Mesothelial cell of epicardium (in vitro differentiated cells): ENCODE measurements at regions not wholly inside any gene's neighbourhood (a gene's known extent, or its start where the extent isn't known, plus 50 kb on each side); places are given as distances from the start of the nearest gene placed in this dataset.

Experiments
- DNase-seq, 2 experiments: peaks; one replicate each; pipeline ENCODE4 v3.0.0; 2021; ENCODE audit warnings: low spot score in 2 of 2; ENCODE audit not compliant: unreplicated experiment in 2 of 2
- H3K27ac Mint-ChIP-seq: 2 replicates; pipeline ENCODE4 v1.8.0; 2021; ENCODE audit warnings: mixed read lengths
- H3K27me3 Mint-ChIP-seq: 2 replicates; pipeline ENCODE4 v1.8.0; 2021; ENCODE audit warnings: low read depth, mixed read lengths
- H3K36me3 Mint-ChIP-seq: 2 replicates; pipeline ENCODE4 v1.8.0; 2021; ENCODE audit warnings: mixed read lengths
- H3K4me1 Mint-ChIP-seq: 2 replicates; pipeline ENCODE4 v1.8.0; 2021; ENCODE audit warnings: mixed read lengths
- H3K4me3 Mint-ChIP-seq: 2 replicates; pipeline ENCODE4 v1.8.0; 2021; ENCODE audit warnings: mild to moderate bottlenecking, moderate library complexity, mixed read lengths
- H3K9me3 Mint-ChIP-seq: 2 replicates; pipeline ENCODE4 v1.8.0; 2021; ENCODE audit warnings: mixed read lengths
- CTCF ChIP-seq: fragments of 200-600 bp; sonication (generic); IDR thresholded peaks from one replicate; pipeline ENCODE4 v1.5.0; 2021; ENCODE audit warnings: antibody characterized with exemption; ENCODE audit not compliant: unreplicated experiment

GRCh38 chr3:116864590-116864927, 155.0 kb downstream of the TUSC7 start:
- H3K36me3 Mint-ChIP-seq = no peaks in the 10 kb centered on the region
- H3K27me3 Mint-ChIP-seq = no peaks in the 10 kb centered on the region
- no peaks in the 10 kb centered on the region for H3K4me1 Mint-ChIP-seq
- no peak overlapping the region for H3K4me3 Mint-ChIP-seq
- H3K27ac Mint-ChIP-seq = no peak overlapping the region
- DNase-seq = no peak
- no peak for TF ChIP-seq CTCF
- no peaks in the 10 kb centered on the region for H3K9me3 Mint-ChIP-seq

DNA sequence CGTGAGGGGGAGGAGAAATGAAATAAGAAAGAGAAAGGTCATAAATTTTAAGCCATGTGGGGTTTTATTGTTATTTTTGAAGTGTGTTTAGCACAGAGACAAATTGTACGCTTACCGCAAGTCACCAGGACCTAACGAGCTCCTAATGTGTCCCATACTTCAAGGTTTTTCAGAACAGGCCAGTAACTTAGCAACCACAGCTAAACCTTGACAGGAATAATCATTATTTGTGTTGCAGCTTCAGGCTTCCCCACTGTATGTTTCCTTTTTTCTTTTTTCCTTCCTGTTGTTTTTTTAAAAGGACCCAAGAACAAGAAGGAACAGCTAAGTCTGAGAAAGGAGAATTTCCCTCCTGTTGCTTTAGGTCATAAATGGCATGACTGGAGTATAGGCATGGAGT, 160.8 kb downstream of the TUSC7 start:
- Mint-ChIP-seq H3K36me3 (no peaks in the 10 kb centered on the region), H3K4me1 (peaks cover 2% of the 10 kb centered on the region), H3K27me3 (no peaks in the 10 kb centered on the region), H3K4me3 (no peak overlapping the region), H3K9me3 (no peaks in the 10 kb centered on the region), H3K27ac (no peak overlapping the region)
- no peak for DNase-seq
- TF ChIP-seq CTCF = no peak

DNA sequence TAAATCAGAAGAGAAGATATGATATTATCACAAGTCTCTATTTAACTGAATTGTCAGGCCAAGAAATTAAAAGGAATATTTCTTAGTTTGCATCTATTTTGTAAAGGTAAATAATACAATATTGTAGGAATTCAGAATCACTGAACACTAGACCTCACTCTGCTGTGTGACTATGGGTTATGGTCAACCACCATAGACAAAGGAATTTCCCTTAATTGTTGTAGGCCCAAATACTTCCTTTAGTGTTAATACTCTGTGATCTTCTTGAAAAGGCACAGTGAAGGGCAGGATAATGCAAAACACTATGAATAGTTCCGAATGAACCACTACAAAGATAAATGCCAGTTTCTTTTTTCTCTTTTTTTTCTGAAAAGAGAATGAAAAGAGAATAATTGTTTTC, 162.3 kb downstream of the TUSC7 start:
- Mint-ChIP-seq H3K4me1 (peaks cover 2% of the 10 kb centered on the region), H3K36me3 (no peaks in the 10 kb centered on the region), H3K27ac (no peak overlapping the region), H3K9me3 (no peaks in the 10 kb centered on the region), H3K27me3 (no peaks in the 10 kb centered on the region), H3K4me3 (no peak overlapping the region)
- TF ChIP-seq CTCF = no peak
- no peak for DNase-seq

DNA sequence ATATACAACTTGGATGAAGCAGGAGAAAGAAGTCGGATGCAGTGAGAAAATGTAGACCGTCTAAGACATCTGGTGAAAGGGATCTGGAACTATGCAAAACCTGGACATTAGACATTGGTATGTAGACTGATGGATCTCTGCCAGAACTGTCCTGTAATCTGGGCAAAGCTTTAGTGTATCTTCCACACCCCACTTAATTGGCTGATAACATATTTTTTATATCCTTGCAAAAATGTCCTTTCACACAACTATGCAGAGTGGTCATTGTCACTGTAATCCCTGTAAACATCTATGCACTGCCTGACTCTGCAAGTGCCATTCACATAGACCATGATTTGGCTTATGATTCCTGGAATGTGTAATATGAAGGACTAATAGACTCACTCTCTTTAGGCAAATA, 163.1 kb downstream of the TUSC7 start:
- DNase-seq = no peak
- Mint-ChIP-seq H3K4me1 (peaks cover 2% of the 10 kb centered on the region), H3K27me3 (no peaks in the 10 kb centered on the region), H3K36me3 (no peaks in the 10 kb centered on the region), H3K4me3 (no peak overlapping the region), H3K27ac (no peak overlapping the region), H3K9me3 (no peaks in the 10 kb centered on the region)
- no peak for TF ChIP-seq CTCF

DNA sequence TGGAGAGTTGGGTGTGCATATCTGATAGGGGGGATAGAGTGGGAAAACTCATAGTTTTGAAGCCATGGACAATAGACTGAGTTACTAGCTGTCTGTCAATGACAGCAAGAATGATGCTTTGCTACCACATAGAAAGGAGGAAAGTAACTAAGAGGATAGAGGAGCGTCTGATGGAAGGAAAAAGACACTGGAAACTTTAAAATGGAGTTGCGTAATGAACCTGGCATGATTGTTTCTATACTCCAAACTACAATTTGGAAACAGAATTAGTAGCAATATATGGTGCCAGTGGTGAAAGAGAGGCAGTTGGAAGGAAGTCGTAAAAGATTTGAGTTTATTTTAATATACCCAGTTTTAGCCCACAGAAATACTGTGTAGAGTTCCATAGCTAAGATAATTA, 163.6 kb downstream of the TUSC7 start:
- Mint-ChIP-seq H3K27ac (no peak overlapping the region), H3K9me3 (peaks cover 2% of the 10 kb centered on the region), H3K4me1 (peaks cover 2% of the 10 kb centered on the region), H3K27me3 (no peaks in the 10 kb centered on the region), H3K36me3 (no peaks in the 10 kb centered on the region), H3K4me3 (no peak overlapping the region)
- TF ChIP-seq CTCF = no peak
- DNase-seq = no peak

- Mint-ChIP-seq H3K4me1 (no peaks in the 10 kb centered on the region), H3K27ac (no peak overlapping the region), H3K27me3 (no peaks in the 10 kb centered on the region), H3K4me3 (no peak overlapping the region), H3K36me3 (no peaks in the 10 kb centered on the region), H3K9me3 (peaks cover 6% of the 10 kb centered on the region)
- no peak for TF ChIP-seq CTCF
- no peak for DNase-seq
These were observed 168.4 kb downstream of the TUSC7 start for GRCh38 chr3:116877968-116878367.
